Muscle of back (tissue), 3 donors: ENCODE measurements at regions not wholly inside any gene's neighbourhood (a gene's known extent, or its start where the extent isn't known, plus 50 kb on each side); places are given as distances from the start of the nearest gene placed in this dataset.
"Not testable (repeated sequence)": the region's sequence is repeated elsewhere in the genome, so short reads cannot be mapped to it uniquely, and the experiment has no call there.

ENCODE experiments used
- DNase-seq, 3 donors: peaks; one replicate each; pipeline versions ENCODE4 v3.0.0 to v3.0.0-alpha.2; 2013

- DNase-seq = not testable (repeated sequence)
These were observed 720.6 kb downstream of the PCDH17 start for GRCh38 chr13:58352100-58352499.

GRCh38 chr13:58369936-58370335 lies 738.4 kb downstream of the PCDH17 start:
- DNase-seq = no peak

- no peak for DNase-seq
These were observed 744.8 kb downstream of the PCDH17 start for GRCh38 chr13:58376349-58376748.

- DNase-seq = no peak
These were observed 745.2 kb downstream of the PCDH17 start for GRCh38 chr13:58376775-58377174.

GRCh38 chr13:58379221-58379620 lies 747.7 kb downstream of the PCDH17 start:
- no peak for DNase-seq

GRCh38 chr13:58385336-58385735 lies 753.8 kb downstream of the PCDH17 start:
- not testable (repeated sequence) for DNase-seq

- no peak for DNase-seq
These were observed 766.2 kb downstream of the PCDH17 start for GRCh38 chr13:58397596-58398387.

GRCh38 chr13:58399263-58399662 lies 767.7 kb downstream of the PCDH17 start:
- DNase-seq = no peak

- DNase-seq = no peak
These were observed 775.0 kb downstream of the PCDH17 start for GRCh38 chr13:58406545-58406944.

- DNase-seq = no peak
These were observed 798.4 kb downstream of the PCDH17 start for GRCh38 chr13:58429917-58430316.

GRCh38 chr13:58434943-58435342 lies 803.4 kb downstream of the PCDH17 start:
- DNase-seq = no peak

GRCh38 chr13:58437427-58437826 lies 805.9 kb downstream of the PCDH17 start:
- no peak for DNase-seq

GRCh38 chr13:58446979-58447378 lies 815.4 kb downstream of the PCDH17 start:
- DNase-seq = no peak

GRCh38 chr13:58452123-58452623 lies 820.6 kb downstream of the PCDH17 start:
- DNase-seq = no peak

- DNase-seq = no peak
These were observed 823.5 kb downstream of the PCDH17 start for GRCh38 chr13:58455094-58455493.

- peak in 1 of 3 donors; percentile 26 for DNase-seq
These were observed 829.7 kb downstream of the PCDH17 start for GRCh38 chr13:58461217-58461616.

GRCh38 chr13:58463841-58464240 lies 832.3 kb downstream of the PCDH17 start:
- DNase-seq = no peak

- no peak for DNase-seq
These were observed 835.6 kb downstream of the PCDH17 start for GRCh38 chr13:58467176-58467575.

- DNase-seq = no peak
These were observed 840.9 kb downstream of the PCDH17 start for GRCh38 chr13:58472483-58472882.

GRCh38 chr13:58474581-58474980 lies 843.0 kb downstream of the PCDH17 start:
- DNase-seq = no peak

- DNase-seq = no peak
These were observed 844.8 kb downstream of the PCDH17 start for GRCh38 chr13:58476206-58476918.

- DNase-seq = no peak
These were observed 847.3 kb downstream of the PCDH17 start for GRCh38 chr13:58478858-58479257.

GRCh38 chr13:58480061-58480460 lies 848.5 kb downstream of the PCDH17 start:
- peak; percentile 7 to 55 (median 14) for DNase-seq
